ENCODE measurements at regions not wholly inside any gene's neighbourhood (a gene's known extent, or its start where the extent isn't known, plus 50 kb on each side); places are given as distances from the start of the nearest gene placed in this dataset.
A peak's percentile ranks its signal among the peaks of the same experiment; 100 is the strongest.

- DNase-seq (ENCODE audit: low read depth), result peak; percentile 52
- no peak overlapping the region for H3K4me3 ChIP-seq (ENCODE audit: low read depth, low read length)
Measured at GRCh38 chr3:177443469-177443868, 246.2 kb upstream of the TBL1XR1 start.

GRCh38 chr3:177444696-177445095 lies 247.4 kb upstream of the TBL1XR1 start:
- no peak for TF ChIP-seq CTCF (conservative IDR thresholded peaks at IDR 0.05; ENCODE audit: low read depth, low read length)
- DNase-seq (ENCODE audit: low read depth), result no peak
- no peak overlapping the region for H3K4me3 ChIP-seq (ENCODE audit: low read depth, low read length)

More at GRCh38 chr3:177443469-177443868, 246.2 kb upstream of the TBL1XR1 start:
- TF ChIP-seq CTCF (conservative IDR thresholded peaks at IDR 0.05; ENCODE audit: low read depth, low read length), result no peak

GRCh38 chr3:177445549-177445948 lies 248.3 kb upstream of the TBL1XR1 start:
- no peak for TF ChIP-seq CTCF (conservative IDR thresholded peaks at IDR 0.05; ENCODE audit: low read depth, low read length)
- H3K4me3 ChIP-seq (ENCODE audit: low read depth, low read length), result no peak overlapping the region
- DNase-seq (ENCODE audit: low read depth), result no peak

- H3K4me3 ChIP-seq (ENCODE audit: low read depth, low read length), result no peak overlapping the region
- no peak for TF ChIP-seq CTCF (conservative IDR thresholded peaks at IDR 0.05; ENCODE audit: low read depth, low read length)
- DNase-seq (ENCODE audit: low read depth), result no peak
Measured at GRCh38 chr3:177446165-177446601, 248.9 kb upstream of the TBL1XR1 start.

- no peak for DNase-seq (ENCODE audit: low read depth)
- no peak overlapping the region for H3K4me3 ChIP-seq (ENCODE audit: low read depth, low read length)
- no peak for TF ChIP-seq CTCF (conservative IDR thresholded peaks at IDR 0.05; ENCODE audit: low read depth, low read length)
Measured at GRCh38 chr3:177447938-177448337, 250.7 kb upstream of the TBL1XR1 start.

- TF ChIP-seq CTCF (conservative IDR thresholded peaks at IDR 0.05; ENCODE audit: low read depth, low read length), result no peak
- no peak overlapping the region for H3K4me3 ChIP-seq (ENCODE audit: low read depth, low read length)
- no peak for DNase-seq (ENCODE audit: low read depth)
Measured at GRCh38 chr3:177448987-177449359, 251.7 kb upstream of the TBL1XR1 start.

- no peak overlapping the region for H3K4me3 ChIP-seq (ENCODE audit: low read depth, low read length)
- no peak for TF ChIP-seq CTCF (conservative IDR thresholded peaks at IDR 0.05; ENCODE audit: low read depth, low read length)
- peak; percentile 94 for DNase-seq (ENCODE audit: low read depth)
Measured at GRCh38 chr3:177449360-177450006, 252.2 kb upstream of the TBL1XR1 start.

Data from choroid plexus epithelial cell (primary cell).